GM21515 (cell line): ENCODE measurements at regions not wholly inside any gene's neighbourhood (a gene's known extent, or its start where the extent isn't known, plus 50 kb on each side); places are given as distances from the start of the nearest gene placed in this dataset.

Experiments used
- ATAC-seq: cut with Tn5 transposase; IDR thresholded peaks from one replicate; pipeline ENCODE4 v1.9.1; 2021; ENCODE audit not compliant: unreplicated experiment

- ATAC-seq = no peak
Observed at GRCh38 chr9:91120200-91120599, 241.5 kb downstream of the AUH start.

- no peak for ATAC-seq
Observed at GRCh38 chr9:91122755-91123154, 239.0 kb downstream of the AUH start.

GRCh38 chr9:91126761-91127445, 234.8 kb downstream of the AUH start:
- no peak for ATAC-seq

GRCh38 chr9:91127653-91128052, 234.1 kb downstream of the AUH start:
- no peak for ATAC-seq

GRCh38 chr9:91130796-91131318, 230.9 kb downstream of the AUH start:
- no peak for ATAC-seq

- ATAC-seq = no peak
Observed at GRCh38 chr9:91131433-91131839, 230.3 kb downstream of the AUH start.

GRCh38 chr9:91132576-91133073, 229.1 kb downstream of the AUH start:
- ATAC-seq = no peak

GRCh38 chr9:91134608-91135007, 227.1 kb downstream of the AUH start:
- no peak for ATAC-seq

GRCh38 chr9:91137391-91137790, 224.3 kb downstream of the AUH start:
- no peak for ATAC-seq

GRCh38 chr9:91138760-91139159, 223.0 kb downstream of the AUH start:
- ATAC-seq = no peak

GRCh38 chr9:91141407-91141965, 220.2 kb downstream of the AUH start:
- ATAC-seq = no peak

GRCh38 chr9:91143162-91143561, 218.6 kb downstream of the AUH start:
- no peak for ATAC-seq

GRCh38 chr9:91143642-91144041, 218.1 kb downstream of the AUH start:
- ATAC-seq = no peak

GRCh38 chr9:91144769-91145168, 216.9 kb downstream of the AUH start:
- ATAC-seq = no peak

- no peak for ATAC-seq
Observed at GRCh38 chr9:91145496-91145895, 216.2 kb downstream of the AUH start.

- ATAC-seq = no peak
Observed at GRCh38 chr9:91146391-91147019, 215.2 kb downstream of the AUH start.

- ATAC-seq = no peak
Observed at GRCh38 chr9:91147079-91147708, 214.5 kb downstream of the AUH start.

GRCh38 chr9:91148306-91148705, 213.4 kb downstream of the AUH start:
- no peak for ATAC-seq

GRCh38 chr9:91150273-91150997, 211.3 kb downstream of the AUH start:
- no peak for ATAC-seq

GRCh38 chr9:91150998-91151717, 210.6 kb downstream of the AUH start:
- ATAC-seq = peak; percentile 73
